GM19351 (cell line): ENCODE measurements at regions not wholly inside any gene's neighbourhood (a gene's known extent, or its start where the extent isn't known, plus 50 kb on each side); places are given as distances from the start of the nearest gene placed in this dataset.
"Not testable (repeated sequence)": the region's sequence is repeated elsewhere in the genome, so short reads cannot be mapped to it uniquely, and the experiment has no call there.

Experiments used
- ATAC-seq: cut with Tn5 transposase; IDR thresholded peaks from one replicate; pipeline ENCODE4 v1.9.1; 2021; ENCODE audit warnings: mild to moderate bottlenecking, moderate library complexity; ENCODE audit not compliant: unreplicated experiment

DNA sequence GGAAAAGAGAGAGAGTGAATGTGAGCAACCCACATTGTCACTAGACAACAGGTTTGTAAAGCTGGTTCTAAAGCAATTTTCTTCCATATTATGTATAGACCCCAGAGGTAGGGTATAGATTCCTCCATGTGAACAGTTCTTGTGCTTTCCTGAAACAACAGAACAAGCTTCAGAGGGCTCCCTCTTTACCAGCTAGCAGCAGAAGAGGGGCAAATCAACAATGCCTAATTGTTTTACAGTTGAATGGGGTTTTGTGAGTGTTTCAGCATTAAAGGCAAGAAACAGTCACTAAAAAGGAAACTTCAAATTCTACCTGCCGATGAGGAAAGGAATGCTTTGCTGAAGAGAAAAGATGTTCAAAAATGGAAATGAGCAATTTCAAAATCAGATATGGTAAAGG, 341.2 kb upstream of the KITLG start:
- ATAC-seq = no peak

DNA sequence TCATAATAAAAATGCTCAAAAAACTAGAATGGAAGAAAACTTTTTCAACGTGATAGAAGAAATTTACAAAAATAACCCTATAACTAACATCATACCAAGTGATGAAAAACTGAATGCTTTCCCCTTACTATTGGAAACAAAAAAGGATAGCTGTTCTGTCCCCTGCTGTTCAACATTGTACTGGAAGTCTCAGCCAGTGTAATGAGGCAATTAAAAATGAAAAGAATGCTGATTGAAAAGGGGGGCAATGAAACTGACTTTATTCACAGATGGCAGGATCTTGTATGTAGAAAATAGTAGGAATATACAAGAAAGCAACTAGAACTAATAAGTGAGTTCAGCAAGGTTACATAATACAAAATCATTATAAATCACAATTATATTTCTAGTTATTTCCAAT, 337.9 kb upstream of the KITLG start:
- ATAC-seq = no peak

DNA sequence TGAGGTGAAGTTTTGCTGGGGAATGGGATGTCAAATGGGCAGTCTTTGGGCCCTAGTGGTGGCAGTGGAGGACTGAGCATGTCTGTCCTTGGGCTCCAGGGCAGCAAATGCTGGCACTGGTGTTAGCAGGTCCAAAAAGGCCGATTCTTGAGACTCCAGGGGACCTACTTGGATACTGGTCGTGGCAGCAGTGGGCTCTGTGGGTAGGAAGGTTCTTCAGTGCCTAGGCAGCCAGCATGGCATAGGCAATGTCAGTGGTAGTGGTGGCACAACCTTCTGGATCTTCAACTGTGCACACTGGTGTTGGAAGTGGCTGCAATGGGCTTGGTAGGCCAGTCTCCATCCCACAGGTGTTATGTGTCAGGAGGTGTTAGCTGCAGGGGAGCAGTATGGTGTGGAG, 334.7 kb upstream of the KITLG start:
- no peak for ATAC-seq

DNA sequence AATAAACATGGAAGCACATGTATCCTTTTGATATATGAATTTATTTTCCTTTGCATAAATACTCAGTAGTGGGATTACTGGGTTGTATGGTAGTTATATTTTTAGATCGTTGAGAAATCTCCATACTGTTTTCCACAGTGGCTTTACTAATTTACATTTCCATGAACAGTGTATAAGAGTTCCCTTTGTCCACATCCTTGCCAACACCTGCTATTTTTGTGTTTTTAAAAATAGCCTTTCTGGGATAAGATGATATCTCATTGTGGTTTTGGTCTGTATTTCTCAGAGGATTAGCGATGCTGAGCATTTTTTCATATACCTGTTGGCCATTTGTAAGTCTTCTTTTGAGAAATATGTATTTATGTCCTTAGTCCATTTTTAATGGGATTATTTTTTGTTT, 329.2 kb upstream of the KITLG start:
- no peak for ATAC-seq

DNA sequence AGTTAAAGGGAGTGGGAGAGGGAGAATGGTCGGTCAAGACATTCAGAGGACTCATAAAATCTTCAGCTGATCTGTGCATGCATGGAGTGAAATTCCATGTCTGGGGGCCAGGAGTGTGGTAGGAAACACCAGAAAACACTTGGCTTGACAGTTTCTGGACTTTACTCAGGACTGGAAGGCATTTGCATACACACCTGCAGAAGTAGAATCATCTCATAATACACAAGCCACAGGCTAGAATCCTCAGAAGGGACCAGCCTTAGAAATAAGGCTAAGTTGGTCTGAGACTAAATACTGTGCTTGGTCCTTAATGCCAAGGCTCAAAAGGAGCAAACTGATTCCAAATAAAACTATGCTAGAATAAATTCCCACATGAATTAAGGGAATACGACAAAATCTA, 328.1 kb upstream of the KITLG start:
- no peak for ATAC-seq

DNA sequence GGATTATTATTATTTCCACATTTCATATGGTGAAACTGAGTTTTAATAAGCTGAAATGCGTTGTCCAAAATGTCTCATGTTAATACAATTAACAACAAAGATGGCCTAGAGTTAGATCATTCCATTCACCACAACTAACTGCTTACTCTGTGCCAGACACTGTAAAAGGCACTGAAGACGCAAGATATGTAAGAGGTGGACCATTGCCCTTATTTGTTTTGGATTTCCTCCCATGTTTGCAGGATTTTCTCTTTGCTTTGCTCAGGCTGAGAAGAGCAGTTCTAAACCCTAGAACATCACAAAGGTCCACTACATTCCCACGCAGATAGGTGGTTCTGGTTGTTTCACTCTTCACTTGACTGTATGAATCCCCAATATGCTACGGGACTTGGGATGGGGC, 324.4 kb upstream of the KITLG start:
- ATAC-seq = no peak

DNA sequence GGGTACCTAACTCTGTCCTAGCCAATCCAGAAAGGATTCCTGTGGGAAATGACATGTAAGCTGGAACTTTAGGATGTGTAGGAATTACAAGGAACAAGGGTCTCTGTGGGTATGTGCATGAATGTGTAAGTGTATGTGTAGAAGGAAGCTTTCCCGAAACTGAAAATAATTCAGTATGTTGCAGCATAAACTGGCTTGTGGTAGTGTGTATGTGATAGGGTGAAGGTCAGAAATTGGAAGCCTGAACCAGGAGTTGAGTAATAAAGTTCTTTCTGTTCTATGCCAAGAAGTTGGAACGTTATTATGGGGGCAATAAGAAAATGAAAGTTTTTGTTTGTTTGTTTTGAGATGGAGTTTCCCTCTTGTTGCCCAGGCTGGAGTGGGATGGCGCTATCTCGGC, 323.1 kb upstream of the KITLG start:
- ATAC-seq = no peak

DNA sequence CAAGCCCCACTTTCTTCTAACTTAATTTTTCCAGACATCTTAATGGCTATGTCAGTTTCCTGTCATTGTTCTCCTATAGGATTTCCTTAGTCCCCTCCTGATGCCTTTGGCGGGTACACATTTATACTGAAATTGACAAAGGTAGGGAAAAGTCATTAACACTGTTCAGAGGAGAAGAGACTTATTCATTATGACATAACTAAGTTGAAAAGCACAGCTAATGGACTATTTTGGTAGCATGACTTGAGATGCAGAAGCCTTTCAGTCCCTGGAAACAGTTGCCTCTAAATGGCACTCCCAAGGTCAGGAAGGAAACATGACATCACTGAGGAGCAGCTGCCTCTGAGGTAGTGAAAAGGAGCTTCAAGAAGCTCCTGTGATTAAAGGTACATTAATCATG, 317.5 kb upstream of the KITLG start:
- ATAC-seq = no peak

DNA sequence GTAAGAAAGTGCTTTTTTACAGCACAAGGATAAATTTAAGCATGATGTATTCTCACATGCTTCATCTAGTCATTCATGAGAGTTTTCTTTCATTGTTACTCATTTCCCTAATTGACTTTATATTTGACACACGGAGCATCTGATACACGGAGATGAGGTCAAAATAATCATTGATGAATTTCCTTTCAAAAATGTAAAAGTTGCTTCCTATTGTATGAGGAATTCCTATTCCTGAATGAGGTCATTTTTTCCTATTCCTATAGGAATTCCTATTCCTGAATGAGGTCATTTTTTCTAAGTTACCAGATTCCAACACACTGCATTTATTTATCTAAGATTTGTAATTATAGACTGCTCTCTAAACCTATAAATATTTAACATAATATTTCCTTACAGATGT, 316.7 kb upstream of the KITLG start:
- ATAC-seq = no peak

DNA sequence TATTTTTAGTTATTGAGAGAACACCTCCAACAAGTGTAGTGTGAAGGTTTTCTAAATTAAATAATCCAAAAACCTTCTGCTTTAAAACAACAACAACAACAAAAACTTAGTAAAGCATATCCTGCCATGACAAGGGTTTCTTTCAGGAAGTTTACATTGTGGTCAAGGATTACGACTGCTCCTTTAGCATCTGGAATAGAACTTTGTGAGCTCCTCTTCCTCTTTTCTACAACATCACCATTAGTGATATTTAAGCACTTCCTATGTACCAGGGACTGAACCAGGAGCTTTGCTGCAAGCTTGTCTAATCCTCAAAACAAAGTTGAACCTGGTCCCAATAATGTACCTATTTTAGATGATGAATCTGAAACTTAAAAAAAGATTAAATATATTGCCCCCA, 315.4 kb upstream of the KITLG start:
- ATAC-seq = no peak

DNA sequence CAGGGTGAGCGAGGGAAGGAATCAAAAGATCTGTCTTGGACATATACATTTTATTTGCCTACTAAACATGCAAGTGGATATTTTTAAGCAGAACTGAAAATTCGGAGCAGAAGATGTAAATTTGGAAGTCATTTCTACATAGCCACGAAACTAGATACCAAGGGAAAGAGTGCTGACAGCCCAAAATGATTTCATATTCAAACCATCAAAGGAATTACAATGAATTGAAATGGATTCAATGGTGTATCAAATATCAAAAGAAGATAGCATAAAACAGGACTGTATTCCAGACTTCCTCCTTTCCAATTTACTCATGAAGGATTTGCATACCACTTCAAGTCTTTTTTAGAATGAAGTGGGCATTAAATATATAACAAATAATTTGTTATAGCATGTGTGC, 313.5 kb upstream of the KITLG start:
- ATAC-seq = no peak

DNA sequence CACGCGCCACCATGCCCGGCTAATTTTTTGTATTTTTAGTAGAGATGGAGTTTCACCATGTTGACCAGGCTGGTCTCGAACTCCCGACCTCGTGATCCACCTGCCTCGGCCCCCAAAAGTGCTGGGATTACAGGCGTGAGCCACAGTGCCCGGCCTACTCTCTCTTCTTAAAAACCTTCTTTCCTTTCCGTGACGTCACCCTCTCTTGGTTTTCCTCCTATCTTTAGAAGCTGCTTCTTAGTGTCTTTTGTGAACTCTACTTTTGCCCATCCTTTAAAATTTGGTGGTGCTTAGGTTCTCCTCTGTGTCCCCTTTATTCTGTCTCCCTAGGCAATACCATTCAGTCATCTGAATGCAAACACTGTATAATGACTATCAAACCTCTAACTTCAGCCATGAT, 311.2 kb upstream of the KITLG start:
- ATAC-seq = not testable (repeated sequence)

DNA sequence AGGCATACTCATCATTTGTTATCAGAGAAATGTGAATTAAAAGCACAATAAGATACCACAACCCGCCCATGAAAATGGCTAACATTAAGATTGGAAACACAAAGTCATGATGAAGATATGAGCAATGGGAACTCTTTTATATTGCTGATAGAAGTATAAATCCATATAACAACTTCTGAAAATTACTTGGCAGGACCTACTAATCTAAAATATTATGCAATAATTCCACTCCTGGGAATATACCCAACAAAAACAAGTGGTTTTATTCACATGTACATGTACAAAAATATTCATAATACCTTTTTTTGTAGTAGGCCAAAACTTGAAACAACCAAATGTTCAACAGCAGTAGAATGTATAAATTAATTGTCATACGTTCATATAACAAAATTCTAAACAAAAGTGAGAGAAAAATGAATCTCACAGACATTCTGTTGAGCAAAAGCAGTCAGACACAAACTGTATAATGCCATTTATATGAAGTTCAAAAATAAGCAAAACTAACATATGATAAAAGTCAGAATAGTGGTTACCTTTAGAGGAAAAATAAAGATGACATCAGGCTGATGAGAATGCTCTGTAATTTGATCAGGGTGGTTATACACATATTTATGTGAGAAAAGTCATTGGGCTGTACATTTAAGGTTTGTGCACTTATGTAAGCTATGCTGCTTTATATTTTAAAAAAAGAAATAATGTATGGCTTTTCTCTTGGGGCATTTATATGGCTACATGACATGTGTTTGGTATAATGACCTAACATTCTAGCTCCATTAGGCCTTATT, 309.2 kb upstream of the KITLG start:
- ATAC-seq = no peak

DNA sequence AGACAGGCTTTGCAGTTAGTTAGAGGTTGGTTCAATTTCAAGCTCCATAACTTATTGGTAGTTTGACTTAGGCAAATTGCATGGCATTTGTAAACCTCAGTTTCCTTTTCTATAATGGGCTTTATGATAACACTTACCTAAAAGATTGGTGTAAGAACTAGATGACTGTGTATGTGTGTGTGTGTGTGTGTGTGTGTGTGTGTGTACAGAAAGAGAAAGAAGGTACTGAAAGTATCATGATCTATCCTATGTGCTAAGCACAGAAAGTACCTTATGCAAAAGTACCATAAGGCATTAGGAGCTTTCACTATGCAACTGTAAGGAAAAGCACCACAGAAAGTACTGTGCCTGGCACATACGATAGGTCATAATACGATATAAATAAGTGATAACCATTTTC, 304.3 kb upstream of the KITLG start:
- peak; percentile 88 for ATAC-seq

DNA sequence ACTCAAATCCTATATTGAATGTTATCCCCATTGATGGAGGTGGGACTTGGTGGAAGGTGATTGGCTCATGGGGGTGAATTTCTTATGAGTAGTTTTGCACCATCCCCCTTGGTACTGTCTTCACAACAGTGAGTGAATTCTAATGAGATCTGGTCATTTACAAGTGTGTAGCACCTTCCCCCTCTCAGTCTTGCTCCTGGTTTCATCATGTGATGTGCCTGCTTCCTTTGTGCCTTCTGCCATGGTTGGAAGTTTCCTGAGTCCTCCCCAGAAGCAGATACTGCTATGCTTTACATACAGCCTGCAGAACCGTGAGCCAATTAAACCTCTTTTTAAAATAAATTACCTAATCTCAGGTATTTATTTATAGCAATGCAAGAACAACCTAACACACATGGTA, 302.4 kb upstream of the KITLG start:
- no peak for ATAC-seq

DNA sequence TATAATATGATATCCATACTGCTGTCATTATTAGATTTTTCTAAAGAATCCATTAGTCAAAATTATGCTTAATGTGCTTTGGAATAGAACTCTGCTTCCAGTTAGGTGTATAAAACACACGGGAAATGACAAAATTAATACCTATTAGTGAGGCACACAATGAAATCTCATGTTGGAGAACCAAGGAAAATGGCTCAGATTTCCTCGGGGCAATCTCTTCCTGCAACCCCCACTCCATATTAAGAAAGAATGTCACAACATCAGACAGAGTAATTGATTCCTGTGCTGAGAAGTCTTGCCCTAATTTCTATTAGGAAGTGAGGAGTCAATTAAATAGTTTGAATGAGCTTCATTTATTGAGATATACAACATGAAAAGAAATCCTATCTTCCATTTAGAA, 299.8 kb upstream of the KITLG start:
- ATAC-seq = no peak

DNA sequence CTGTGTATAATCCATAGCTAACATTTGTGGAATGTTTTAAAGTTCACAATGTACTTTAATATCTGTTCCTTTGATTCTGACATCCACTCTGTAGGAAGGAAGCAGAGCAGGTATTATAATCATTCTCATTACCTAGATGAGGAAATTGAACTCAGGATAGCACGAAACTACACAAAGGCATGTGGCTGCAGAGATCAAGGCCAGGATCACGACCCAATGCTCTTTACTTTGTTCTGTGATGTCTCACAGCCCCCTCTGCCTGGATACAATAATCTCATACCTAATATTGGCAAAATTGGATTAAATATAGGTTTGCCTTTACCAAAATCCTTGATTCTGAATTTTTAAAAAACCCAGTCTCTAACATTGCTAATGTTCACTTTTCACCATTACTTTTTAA, 298.0 kb upstream of the KITLG start:
- ATAC-seq = no peak

DNA sequence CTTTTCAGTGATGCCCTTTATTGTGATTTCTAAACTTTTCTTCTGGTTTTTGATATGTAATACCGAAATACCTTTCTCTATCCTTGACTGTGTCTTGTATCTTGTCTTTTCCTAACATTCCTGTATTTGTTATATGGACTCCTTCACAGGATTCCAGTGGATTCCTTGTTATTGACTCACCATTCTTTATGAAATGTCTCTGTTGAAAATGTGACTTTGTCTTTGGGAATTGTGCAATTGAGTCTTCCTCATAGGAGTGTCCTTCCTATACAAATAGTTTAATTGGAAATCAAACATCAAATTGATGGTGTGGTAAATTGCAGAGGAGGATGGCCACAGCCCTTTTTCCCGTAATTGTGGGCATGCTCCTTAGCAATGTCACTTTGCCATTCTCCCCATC, 296.6 kb upstream of the KITLG start:
- ATAC-seq = no peak

DNA sequence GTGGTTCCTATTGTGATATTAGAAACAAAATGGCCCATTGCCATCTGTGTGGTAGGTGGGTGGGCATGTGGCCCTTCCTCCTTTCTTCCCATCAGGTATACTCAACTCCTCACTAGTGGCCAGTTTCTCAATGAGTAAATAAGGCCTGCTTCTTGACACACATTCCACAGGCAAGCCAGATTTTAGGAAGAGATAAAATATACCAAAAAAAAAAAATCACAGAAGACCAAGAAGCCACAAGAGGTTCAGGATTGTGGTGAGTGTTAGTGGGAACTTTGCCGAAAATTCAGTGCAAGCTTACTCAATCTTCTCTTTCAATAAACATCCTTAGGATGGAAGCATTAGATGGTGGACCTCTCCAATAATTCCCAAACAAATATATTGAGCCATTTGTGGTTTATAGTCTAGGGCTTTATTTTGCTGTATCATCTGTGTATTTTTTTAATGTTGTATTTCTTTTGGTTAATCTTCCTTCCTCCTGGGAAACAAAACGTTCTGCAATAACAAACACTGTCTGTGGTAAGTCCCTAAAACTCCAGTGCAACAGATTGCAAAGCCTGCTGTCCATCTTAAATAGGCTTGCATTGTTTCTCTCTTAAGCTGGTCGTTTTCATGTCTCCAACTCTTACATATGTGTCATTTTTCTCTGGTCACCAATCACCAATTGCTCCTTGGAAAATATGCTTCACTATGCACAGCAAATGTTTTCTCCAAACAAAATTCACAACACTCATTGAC, 289.9 kb upstream of the KITLG start:
- ATAC-seq = no peak

DNA sequence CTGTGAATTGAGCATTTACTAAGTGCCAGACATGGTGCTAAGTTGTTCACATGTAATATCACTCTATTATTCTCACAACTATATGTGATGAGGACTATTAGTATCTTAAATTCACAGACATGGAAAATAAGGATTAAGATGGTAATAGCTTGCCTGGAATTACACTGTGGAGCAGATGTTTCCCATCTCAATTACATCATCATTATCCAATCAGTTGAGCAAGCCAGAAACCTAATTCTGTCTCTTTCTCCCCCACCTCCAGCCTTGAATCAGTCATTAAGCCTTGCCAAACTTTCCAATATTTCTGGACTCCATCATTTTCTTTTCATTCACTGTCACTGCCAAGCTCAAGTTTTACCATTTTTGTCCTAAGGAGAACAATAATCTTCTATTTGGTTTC, 287.8 kb upstream of the KITLG start:
- no peak for ATAC-seq

DNA sequence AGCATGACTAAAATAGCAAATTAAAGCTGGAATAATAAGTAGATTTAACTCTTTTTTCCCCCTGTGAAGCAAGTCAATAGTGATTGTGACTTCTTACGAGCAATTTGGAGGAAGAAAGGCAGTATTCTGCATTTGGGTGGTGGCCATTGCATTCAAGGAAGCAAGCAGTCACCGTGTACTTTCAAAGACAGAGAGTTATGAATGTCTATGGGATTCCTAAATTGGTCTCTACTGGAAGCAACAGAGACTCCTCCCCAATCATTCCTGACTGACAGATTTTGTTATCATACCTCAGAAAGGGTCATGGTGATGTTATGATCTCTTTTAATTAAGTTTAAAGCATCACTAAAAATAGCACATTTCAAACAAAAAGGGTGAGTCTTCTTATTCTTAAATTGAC, 287.2 kb upstream of the KITLG start:
- ATAC-seq = no peak

DNA sequence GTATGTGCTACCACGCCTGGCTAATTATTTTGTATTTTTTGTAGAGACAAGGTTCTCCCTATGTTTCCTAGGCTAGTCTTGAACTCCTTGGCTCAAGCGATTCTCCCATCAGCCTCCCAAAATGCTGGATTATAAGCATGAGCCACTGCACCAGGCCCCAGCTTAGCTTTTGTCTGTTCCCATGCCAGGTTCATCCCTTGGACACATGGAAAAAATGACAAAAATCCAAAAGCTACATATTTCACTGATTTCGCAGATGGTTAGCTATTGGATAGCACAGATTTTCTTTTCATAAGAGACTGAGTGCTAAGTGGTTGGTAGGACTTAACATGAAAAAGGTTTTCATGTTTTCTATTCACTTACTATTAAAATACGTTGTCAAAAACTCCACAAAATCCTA, 286.6 kb upstream of the KITLG start:
- no peak for ATAC-seq

DNA sequence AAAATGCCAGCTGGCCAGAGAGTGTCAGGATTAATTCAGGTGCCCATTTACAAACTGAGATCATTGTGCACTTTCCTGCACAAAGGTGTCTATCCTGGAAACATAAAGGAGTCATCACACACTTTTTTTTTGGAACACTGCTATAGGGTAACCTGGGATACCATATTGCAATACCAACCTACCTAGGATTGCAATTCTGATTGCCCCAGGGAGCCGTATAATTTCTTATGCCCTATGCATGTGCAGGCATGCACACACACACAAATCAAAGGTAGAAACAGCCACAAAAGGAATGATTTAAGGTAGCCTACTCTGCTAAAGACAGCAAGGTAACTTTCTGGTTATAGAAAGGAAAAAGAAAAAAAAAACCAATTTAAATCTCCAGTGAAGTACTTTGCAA, 285.3 kb upstream of the KITLG start:
- ATAC-seq = no peak
